ENCODE measurements at regions not wholly inside any gene's neighbourhood (a gene's known extent, or its start where the extent isn't known, plus 50 kb on each side); places are given as distances from the start of the nearest gene placed in this dataset.

GRCh38 chr14:26382901-26383685 lies 214.7 kb downstream of the NOVA1 start:
- no peak overlapping the region for H3K4me3 ChIP-seq (replicated peaks in 1 of 3)
- 59 to 67% methylated on average over 6 of the region's 6 CpGs for WGBS, 2 donors
- intact Hi-C loops (cut with DNase I): no loop called here
- no peaks in the 10 kb centered on the region for H3K27me3 ChIP-seq
- H3K36me3 ChIP-seq: no peaks in the 10 kb centered on the region
- no peak for DNase-seq
- H3K4me1 ChIP-seq: no peaks in the 10 kb centered on the region
- no peak for TF ChIP-seq POLR2A (IDR thresholded peaks at IDR 0.05)
- no peak for TF ChIP-seq CTCF (IDR thresholded peaks at IDR 0.05)
- H3K27ac ChIP-seq: no peak overlapping the region
- H3K9me3 ChIP-seq: no peaks in the 10 kb centered on the region

GRCh38 chr14:26381405-26381804 lies 216.4 kb downstream of the NOVA1 start:
- H3K4me1 ChIP-seq: no peaks in the 10 kb centered on the region
- no peak overlapping the region for H3K4me3 ChIP-seq (replicated peaks in 1 of 3)
- H3K9me3 ChIP-seq: no peaks in the 10 kb centered on the region
- intact Hi-C loops (cut with DNase I): no loop called here
- no peaks in the 10 kb centered on the region for H3K36me3 ChIP-seq
- 80 to 82% methylated on average over 2 of the region's 2 CpGs for WGBS, 2 donors
- no peaks in the 10 kb centered on the region for H3K27me3 ChIP-seq
- no peak for DNase-seq
- TF ChIP-seq POLR2A (IDR thresholded peaks at IDR 0.05): no peak
- TF ChIP-seq CTCF (IDR thresholded peaks at IDR 0.05): no peak
- H3K27ac ChIP-seq: no peak overlapping the region

GRCh38 chr14:26380637-26381036 lies 217.2 kb downstream of the NOVA1 start:
- H3K27ac ChIP-seq: no peak overlapping the region
- H3K4me1 ChIP-seq: no peaks in the 10 kb centered on the region
- H3K36me3 ChIP-seq: no peaks in the 10 kb centered on the region
- H3K9me3 ChIP-seq: no peaks in the 10 kb centered on the region
- intact Hi-C loops (cut with DNase I): no loop called here
- H3K27me3 ChIP-seq: no peaks in the 10 kb centered on the region
- WGBS, 2 donors: 91 to 93% methylated on average over 1 of the region's 1 CpG
- DNase-seq: no peak
- TF ChIP-seq POLR2A (IDR thresholded peaks at IDR 0.05) (no peak), CTCF (IDR thresholded peaks at IDR 0.05) (no peak)
- H3K4me3 ChIP-seq (replicated peaks in 1 of 3): no peak overlapping the region

GRCh38 chr14:26379951-26380350 lies 217.9 kb downstream of the NOVA1 start:
- 69 to 80% methylated on average over 1 of the region's 1 CpG for WGBS, 2 donors
- Histone ChIP-seq H3K36me3 (no peaks in the 10 kb centered on the region), H3K27ac (no peak overlapping the region), H3K27me3 (no peaks in the 10 kb centered on the region), H3K9me3 (no peaks in the 10 kb centered on the region), H3K4me3 (replicated peaks in 1 of 3) (no peak overlapping the region), H3K4me1 (no peaks in the 10 kb centered on the region)
- intact Hi-C loops (cut with DNase I): no loop called here
- no peak for DNase-seq
- TF ChIP-seq POLR2A (IDR thresholded peaks at IDR 0.05) (no peak), CTCF (IDR thresholded peaks at IDR 0.05) (no peak)

- intact Hi-C loops (cut with DNase I): no loop called here
- Histone ChIP-seq H3K9me3 (no peaks in the 10 kb centered on the region), H3K27me3 (no peaks in the 10 kb centered on the region), H3K4me3 (replicated peaks in 1 of 3) (no peak overlapping the region), H3K36me3 (no peaks in the 10 kb centered on the region), H3K27ac (no peak overlapping the region), H3K4me1 (no peaks in the 10 kb centered on the region)
- DNase-seq: no peak
- 77 to 78% methylated on average over 5 of the region's 5 CpGs for WGBS, 2 donors
- TF ChIP-seq CTCF (IDR thresholded peaks at IDR 0.05) (no peak), POLR2A (IDR thresholded peaks at IDR 0.05) (no peak)
Observed at GRCh38 chr14:26377150-26377549, 220.7 kb downstream of the NOVA1 start.
